ELR (cell line): ENCODE measurements at regions not wholly inside any gene's neighbourhood (a gene's known extent, or its start where the extent isn't known, plus 50 kb on each side); places are given as distances from the start of the nearest gene placed in this dataset.
A peak's percentile ranks its signal among the peaks of the same experiment; 100 is the strongest.
"Not testable (repeated sequence)": the region's sequence is repeated elsewhere in the genome, so short reads cannot be mapped to it uniquely, and the experiment has no call there.

Source experiments
- DNase-seq: peaks from one replicate; pipeline ENCODE4 v3.0.0-alpha.2; 2015; ENCODE audit warnings: low read depth

GRCh38 chr13:44661936-44662335, 85.8 kb upstream of the TSC22D1 start:
- DNase-seq, result no peak

GRCh38 chr13:44660050-44660449, 83.9 kb upstream of the TSC22D1 start:
- DNase-seq, result peak; percentile 7

- peak; percentile 30 for DNase-seq
Observed at GRCh38 chr13:44652962-44653660, 77.0 kb upstream of the TSC22D1 start.

GRCh38 chr13:44652168-44652567, 76.0 kb upstream of the TSC22D1 start:
- no peak for DNase-seq

- DNase-seq, result no peak
Observed at GRCh38 chr13:44651724-44652123, 75.6 kb upstream of the TSC22D1 start.

- no peak for DNase-seq
Observed at GRCh38 chr13:44651209-44651608, 75.1 kb upstream of the TSC22D1 start.

GRCh38 chr13:44649834-44650233, 73.7 kb upstream of the TSC22D1 start:
- no peak for DNase-seq

GRCh38 chr13:44649104-44649428, 72.9 kb upstream of the TSC22D1 start:
- DNase-seq, result no peak

GRCh38 chr13:44648392-44649103, 72.4 kb upstream of the TSC22D1 start:
- peak; percentile 29 for DNase-seq

- not testable (repeated sequence) for DNase-seq
Observed at GRCh38 chr13:44647560-44647959, 71.4 kb upstream of the TSC22D1 start.

- no peak for DNase-seq
Observed at GRCh38 chr13:44646044-44646443, 69.9 kb upstream of the TSC22D1 start.

- DNase-seq, result no peak
Observed at GRCh38 chr13:44643256-44643655, 67.1 kb upstream of the TSC22D1 start.

- DNase-seq, result no peak
Observed at GRCh38 chr13:44637581-44637980, 61.5 kb upstream of the TSC22D1 start.

GRCh38 chr13:44629465-44630183, 53.5 kb upstream of the TSC22D1 start:
- DNase-seq, result peak; percentile 6

- DNase-seq, result not testable (repeated sequence)
Observed at GRCh38 chr13:44628826-44629225, 52.7 kb upstream of the TSC22D1 start.

- peak; percentile 34 for DNase-seq
Observed at GRCh38 chr13:44627441-44627840, 51.3 kb upstream of the TSC22D1 start.

- DNase-seq, result no peak
Observed at GRCh38 chr13:44626176-44626575, 50.0 kb upstream of the TSC22D1 start.
